ENCODE measurements at regions not wholly inside any gene's neighbourhood (a gene's known extent, or its start where the extent isn't known, plus 50 kb on each side); places are given as distances from the start of the nearest gene placed in this dataset.
"Not testable (repeated sequence)": the region's sequence is repeated elsewhere in the genome, so short reads cannot be mapped to it uniquely, and the experiment has no call there.

DNA sequence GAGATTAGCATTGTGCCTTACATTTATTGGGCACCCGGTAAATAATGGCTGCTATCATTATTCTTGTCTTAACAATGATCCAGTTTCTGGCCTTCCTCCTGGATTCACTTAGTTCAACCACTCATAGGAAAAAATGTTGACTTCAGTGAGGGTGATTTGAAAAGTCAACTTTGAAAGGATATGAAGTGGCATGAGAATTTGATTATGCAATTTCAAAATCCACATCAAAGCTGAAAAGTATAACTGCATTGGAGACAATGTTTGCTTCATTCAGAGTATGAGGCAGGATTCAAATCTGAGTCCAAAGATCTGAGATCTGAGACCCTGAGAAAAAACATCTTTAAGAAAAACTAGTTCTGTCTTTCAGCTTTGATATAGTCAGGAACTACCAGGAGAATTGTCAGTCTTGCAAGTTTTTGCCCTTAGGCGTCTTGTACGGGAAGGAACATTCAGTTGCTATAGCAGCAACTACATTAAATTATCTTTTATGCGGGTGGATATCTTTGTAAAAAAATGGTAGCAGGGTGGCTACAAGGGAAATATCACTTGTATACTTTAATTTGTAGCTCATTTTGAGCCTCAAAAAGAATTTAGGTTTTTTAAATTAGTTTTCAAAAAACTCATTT is 587.5 kb upstream of the LCORL start:
- TF ChIP-seq, protein P1, sequence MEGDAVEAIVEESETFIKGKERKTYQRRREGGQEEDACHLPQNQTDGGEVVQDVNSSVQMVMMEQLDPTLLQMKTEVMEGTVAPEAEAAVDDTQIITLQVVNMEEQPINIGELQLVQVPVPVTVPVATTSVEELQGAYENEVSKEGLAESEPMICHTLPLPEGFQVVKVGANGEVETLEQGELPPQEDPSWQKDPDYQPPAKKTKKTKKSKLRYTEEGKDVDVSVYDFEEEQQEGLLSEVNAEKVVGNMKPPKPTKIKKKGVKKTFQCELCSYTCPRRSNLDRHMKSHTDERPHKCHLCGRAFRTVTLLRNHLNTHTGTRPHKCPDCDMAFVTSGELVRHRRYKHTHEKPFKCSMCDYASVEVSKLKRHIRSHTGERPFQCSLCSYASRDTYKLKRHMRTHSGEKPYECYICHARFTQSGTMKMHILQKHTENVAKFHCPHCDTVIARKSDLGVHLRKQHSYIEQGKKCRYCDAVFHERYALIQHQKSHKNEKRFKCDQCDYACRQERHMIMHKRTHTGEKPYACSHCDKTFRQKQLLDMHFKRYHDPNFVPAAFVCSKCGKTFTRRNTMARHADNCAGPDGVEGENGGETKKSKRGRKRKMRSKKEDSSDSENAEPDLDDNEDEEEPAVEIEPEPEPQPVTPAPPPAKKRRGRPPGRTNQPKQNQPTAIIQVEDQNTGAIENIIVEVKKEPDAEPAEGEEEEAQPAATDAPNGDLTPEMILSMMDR (IDR thresholded peaks at IDR 0.05; ENCODE audit: partially characterized antibody, unreplicated experiment), result no peak
- Mint-ChIP-seq H3K9me3 (ENCODE audit: unreplicated experiment) (no peaks in the 10 kb centered on the region), H3K27me3 (ENCODE audit: unreplicated experiment) (no peaks in the 10 kb centered on the region), H3K4me1 (ENCODE audit: low read depth, unreplicated experiment) (no peaks in the 10 kb centered on the region), H3K27ac (ENCODE audit: unreplicated experiment) (no peak overlapping the region), H3K36me3 (ENCODE audit: unreplicated experiment) (no peaks in the 10 kb centered on the region), H3K4me3 (ENCODE audit: unreplicated experiment) (no peak overlapping the region)
- no peak for DNase-seq

DNA sequence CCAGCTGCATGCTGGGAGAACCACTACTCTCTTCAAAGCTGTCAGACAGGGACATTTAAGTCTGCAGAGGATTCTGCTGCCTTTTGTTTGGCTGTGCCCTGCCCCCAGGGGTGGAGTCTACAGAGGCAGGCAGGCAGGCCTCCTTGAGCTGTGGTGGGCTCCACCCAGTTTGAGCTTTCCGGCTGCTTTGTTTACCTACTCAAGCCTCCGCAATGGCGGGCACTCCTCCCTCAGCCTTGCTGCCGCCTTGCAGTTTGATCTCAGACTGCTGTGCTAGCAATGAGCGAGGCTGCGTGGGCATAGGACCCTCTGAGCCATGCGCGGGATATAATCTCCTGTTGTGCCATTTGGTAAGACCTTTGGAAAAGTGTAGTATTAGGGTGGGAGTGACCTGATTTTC is 581.1 kb upstream of the LCORL start:
- H3K9me3 Mint-ChIP-seq (ENCODE audit: unreplicated experiment); H3K36me3 Mint-ChIP-seq (ENCODE audit: unreplicated experiment); H3K4me3 Mint-ChIP-seq (ENCODE audit: unreplicated experiment); H3K27ac Mint-ChIP-seq (ENCODE audit: unreplicated experiment); H3K27me3 Mint-ChIP-seq (ENCODE audit: unreplicated experiment); H3K4me1 Mint-ChIP-seq (ENCODE audit: low read depth, unreplicated experiment); DNase-seq: not testable (repeated sequence)

DNA sequence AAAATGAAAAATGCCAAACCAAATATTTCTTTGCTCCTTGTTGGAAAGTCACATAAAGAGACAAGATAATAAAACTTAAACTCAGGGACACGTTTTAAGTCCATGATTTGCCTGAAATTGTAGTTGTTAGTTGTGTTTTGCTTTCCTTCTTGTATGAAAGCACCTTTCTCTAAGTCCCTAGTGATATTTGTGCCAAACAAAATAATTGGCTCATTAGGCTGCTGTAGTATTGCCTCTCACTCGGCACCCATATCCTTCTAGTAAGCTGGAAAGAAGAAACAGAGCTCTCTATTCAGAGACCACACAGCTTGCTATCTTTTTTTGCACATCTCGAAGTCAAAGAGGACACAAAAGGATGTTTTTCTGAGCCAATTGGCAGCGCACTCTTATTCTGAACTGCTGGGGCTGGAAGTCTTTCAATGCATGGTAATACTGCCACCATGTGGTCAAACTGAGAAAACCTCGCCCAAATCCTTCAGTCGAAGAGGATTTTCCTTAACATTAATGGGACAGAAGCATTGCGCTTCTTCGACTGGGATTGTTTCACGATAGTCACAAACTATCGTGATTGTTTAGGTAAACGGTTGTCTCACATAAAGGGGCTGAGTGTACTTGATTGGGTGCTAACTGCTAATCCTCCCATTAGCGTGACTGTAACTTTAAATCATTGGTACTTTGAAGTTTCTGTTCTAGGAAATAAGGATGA is 571.9 kb upstream of the LCORL start:
- TF ChIP-seq, protein P1 (IDR thresholded peaks at IDR 0.05; ENCODE audit: partially characterized antibody, unreplicated experiment), result peak; percentile 89
- peak overlapping the region; percentile 49 for H3K4me3 Mint-ChIP-seq (ENCODE audit: unreplicated experiment)
- H3K27me3 Mint-ChIP-seq (ENCODE audit: unreplicated experiment), result peaks cover 2% of the 10 kb centered on the region
- peak; percentile 43 for DNase-seq
- no peak overlapping the region for H3K27ac Mint-ChIP-seq (ENCODE audit: unreplicated experiment)
- H3K9me3 Mint-ChIP-seq (ENCODE audit: unreplicated experiment), result no peaks in the 10 kb centered on the region
- no peaks in the 10 kb centered on the region for H3K36me3 Mint-ChIP-seq (ENCODE audit: unreplicated experiment)
- H3K4me1 Mint-ChIP-seq (ENCODE audit: low read depth, unreplicated experiment), result no peaks in the 10 kb centered on the region

DNA sequence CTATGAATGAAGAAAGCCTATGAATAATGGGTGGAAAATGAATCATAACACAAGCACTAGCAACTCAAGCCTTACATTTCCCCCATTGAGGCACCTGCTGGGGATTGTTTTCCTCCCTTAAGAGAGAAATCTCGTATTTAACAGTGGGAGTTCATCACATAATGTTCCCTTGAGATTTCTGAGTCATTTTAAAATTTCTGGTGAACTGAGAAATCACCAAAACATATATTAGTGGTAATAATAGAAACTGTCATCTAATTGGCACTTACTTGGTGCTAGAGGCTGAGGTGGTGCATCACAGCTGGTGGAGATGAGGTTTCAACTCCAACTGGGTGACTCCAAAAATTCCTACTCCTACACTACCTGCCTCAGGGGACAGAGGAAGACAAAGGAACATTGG is 561.3 kb upstream of the LCORL start:
- H3K27ac Mint-ChIP-seq (ENCODE audit: unreplicated experiment), result no peak overlapping the region
- peaks cover 2% of the 10 kb centered on the region for H3K27me3 Mint-ChIP-seq (ENCODE audit: unreplicated experiment)
- no peaks in the 10 kb centered on the region for H3K36me3 Mint-ChIP-seq (ENCODE audit: unreplicated experiment)
- no peaks in the 10 kb centered on the region for H3K4me1 Mint-ChIP-seq (ENCODE audit: low read depth, unreplicated experiment)
- TF ChIP-seq, protein P1 (IDR thresholded peaks at IDR 0.05; ENCODE audit: partially characterized antibody, unreplicated experiment), result no peak
- H3K9me3 Mint-ChIP-seq (ENCODE audit: unreplicated experiment), result no peaks in the 10 kb centered on the region
- H3K4me3 Mint-ChIP-seq (ENCODE audit: unreplicated experiment), result no peak overlapping the region
- DNase-seq, result no peak

DNA sequence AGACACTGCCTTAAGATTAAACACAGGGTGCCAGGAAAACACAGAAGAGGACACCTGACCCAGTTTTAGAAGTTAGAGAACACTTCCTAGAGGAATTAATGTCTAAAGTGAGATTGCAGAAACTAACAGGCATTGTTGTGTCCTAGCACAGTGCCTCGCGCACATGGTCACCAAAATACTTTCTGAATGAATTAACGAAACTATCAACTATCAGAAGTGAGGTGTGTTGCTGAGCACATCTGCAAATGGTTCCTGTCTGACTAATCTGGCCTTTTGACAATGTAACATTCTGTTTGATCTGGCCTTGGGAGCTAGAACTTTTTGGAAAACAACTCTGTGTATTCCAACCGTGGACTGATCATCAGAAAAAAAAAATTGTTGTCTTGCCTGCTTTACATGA is 556.8 kb upstream of the LCORL start:
- Mint-ChIP-seq H3K9me3 (ENCODE audit: unreplicated experiment) (no peaks in the 10 kb centered on the region), H3K27ac (ENCODE audit: unreplicated experiment) (no peak overlapping the region), H3K27me3 (ENCODE audit: unreplicated experiment) (no peaks in the 10 kb centered on the region), H3K36me3 (ENCODE audit: unreplicated experiment) (no peaks in the 10 kb centered on the region), H3K4me1 (ENCODE audit: low read depth, unreplicated experiment) (no peaks in the 10 kb centered on the region), H3K4me3 (ENCODE audit: unreplicated experiment) (no peak overlapping the region)
- DNase-seq, result no peak
- TF ChIP-seq, protein P1 (IDR thresholded peaks at IDR 0.05; ENCODE audit: partially characterized antibody, unreplicated experiment), result no peak

All from glutamatergic neuron (in vitro differentiated cells).